ENCODE measurements at regions not wholly inside any gene's neighbourhood (a gene's known extent, or its start where the extent isn't known, plus 50 kb on each side); places are given as distances from the start of the nearest gene placed in this dataset.
"Not testable (repeated sequence)": the region's sequence is repeated elsewhere in the genome, so short reads cannot be mapped to it uniquely, and the experiment has no call there.

DNA sequence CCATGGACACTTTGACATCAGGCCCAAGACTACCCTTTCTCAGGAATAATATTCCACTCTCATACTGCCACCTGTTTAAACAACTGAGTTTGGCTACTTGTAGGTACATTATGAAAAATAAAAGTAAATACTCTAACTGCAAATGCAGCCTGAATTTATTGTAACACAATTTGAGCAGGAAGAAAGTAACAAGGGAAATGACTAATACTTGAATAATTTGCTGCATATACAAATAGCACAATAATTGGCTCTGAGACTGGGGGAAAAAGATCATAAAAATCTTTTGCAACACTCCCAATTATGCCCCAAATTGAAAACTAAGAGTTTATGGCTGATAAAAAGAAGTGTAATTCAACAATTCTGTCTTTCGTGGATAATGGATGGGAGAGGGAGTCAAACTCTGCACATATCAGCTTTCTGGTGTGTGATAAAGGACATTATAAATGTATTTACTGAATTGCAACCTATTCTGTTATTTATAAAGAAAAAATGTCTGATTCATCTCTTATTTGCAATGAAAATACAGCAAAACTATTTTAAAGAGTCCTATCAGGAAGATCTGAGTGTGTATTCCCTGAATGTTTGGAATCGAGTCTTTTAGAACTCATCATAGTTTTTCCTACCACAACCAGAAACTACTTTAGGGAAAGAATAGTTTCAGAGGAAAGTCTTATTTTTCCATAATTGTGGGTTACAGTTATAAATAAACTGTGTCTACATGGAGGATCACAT is 359.0 kb downstream of the JRKL start:
- Mint-ChIP-seq H3K36me3 (no peaks in the 10 kb centered on the region), H3K9me3 (no peaks in the 10 kb centered on the region), H3K27me3 (ENCODE audit: insufficient read depth, low read depth) (peaks cover 3% of the 10 kb centered on the region), H3K4me3 (no peak overlapping the region), H3K4me1 (no peaks in the 10 kb centered on the region), H3K27ac (no peak overlapping the region)
- Histone ChIP-seq H3K9ac (no peak overlapping the region), H3K36me3 (no peaks in the 10 kb centered on the region), H3K4me1 (no peaks in the 10 kb centered on the region), H3K27ac (no peak overlapping the region), H4K20me1 (ENCODE audit: low read depth) (no peaks in the 10 kb centered on the region), H3K9me3 (ENCODE audit: low read depth) (no peaks in the 10 kb centered on the region), H3K4me2 (no peak overlapping the region), H2AFZ (replicated peaks) (no peak overlapping the region), H3K27me3 (no peaks in the 10 kb centered on the region), H3K79me2 (ENCODE audit: low read depth) (no peaks in the 10 kb centered on the region), H3F3A (ENCODE audit: low read depth) (no peaks in the 10 kb centered on the region), H3K4me3 (no peak overlapping the region)
- no peak for DNase-seq (ENCODE audit: low spot score)
- no peak for TF ChIP-seq CTCF (IDR thresholded peaks at IDR 0.05)
- TF ChIP-seq EZH2 (IDR thresholded peaks at IDR 0.05), result no peak
- no peak for TF ChIP-seq EZH2phosphoT487 (IDR thresholded peaks at IDR 0.05)

DNA sequence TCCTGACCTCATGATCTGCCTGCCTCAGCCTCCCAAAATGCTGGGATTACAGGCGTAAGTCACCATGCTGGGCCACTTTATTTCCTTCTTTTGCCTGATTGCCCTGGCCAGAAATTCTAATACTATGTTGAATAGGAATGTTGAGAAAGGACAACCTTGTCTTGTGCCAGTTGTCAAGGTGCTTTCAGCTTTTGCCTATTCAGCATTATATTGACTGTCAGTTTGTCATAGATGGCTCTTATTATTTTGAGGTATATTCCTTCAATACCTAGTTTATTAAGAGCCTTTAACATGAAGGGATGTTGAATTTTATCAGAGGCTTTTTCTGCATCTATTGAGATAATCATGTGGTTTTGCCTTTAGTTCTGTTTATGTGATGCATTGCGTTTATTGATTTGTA is 362.0 kb downstream of the JRKL start:
- not testable (repeated sequence) for H3K4me3 Mint-ChIP-seq; H4K20me1 ChIP-seq (ENCODE audit: low read depth); H3K27ac ChIP-seq; H3K9ac ChIP-seq; H3K4me1 ChIP-seq; H3K36me3 Mint-ChIP-seq; H3K9me3 ChIP-seq (ENCODE audit: low read depth); DNase-seq (ENCODE audit: low spot score); H2AFZ ChIP-seq (replicated peaks); H3K9me3 Mint-ChIP-seq; H3K4me1 Mint-ChIP-seq; H3K27ac Mint-ChIP-seq; H3K36me3 ChIP-seq; H3K27me3 ChIP-seq; H3K27me3 Mint-ChIP-seq (ENCODE audit: insufficient read depth, low read depth); H3F3A ChIP-seq (ENCODE audit: low read depth); H3K4me2 ChIP-seq; H3K4me3 ChIP-seq; H3K79me2 ChIP-seq (ENCODE audit: low read depth)

- no peak overlapping the region for H3K27ac Mint-ChIP-seq
- H4K20me1 ChIP-seq (ENCODE audit: low read depth), result no peaks in the 10 kb centered on the region
- no peak overlapping the region for H3K27ac ChIP-seq
- H3K4me1 ChIP-seq, result no peaks in the 10 kb centered on the region
- no peaks in the 10 kb centered on the region for H3K27me3 ChIP-seq
- no peak for TF ChIP-seq CTCF (IDR thresholded peaks at IDR 0.05)
- no peaks in the 10 kb centered on the region for H3K9me3 ChIP-seq (ENCODE audit: low read depth)
- no peaks in the 10 kb centered on the region for H3F3A ChIP-seq (ENCODE audit: low read depth)
- no peak overlapping the region for H3K4me3 Mint-ChIP-seq
- no peaks in the 10 kb centered on the region for H3K4me1 Mint-ChIP-seq
- H3K9me3 Mint-ChIP-seq, result no peaks in the 10 kb centered on the region
- no peak overlapping the region for H3K9ac ChIP-seq
- no peak overlapping the region for H2AFZ ChIP-seq (replicated peaks)
- H3K4me3 ChIP-seq, result no peak overlapping the region
- H3K4me2 ChIP-seq, result no peak overlapping the region
- H3K79me2 ChIP-seq (ENCODE audit: low read depth), result no peaks in the 10 kb centered on the region
- DNase-seq (ENCODE audit: low spot score), result no peak
- H3K36me3 Mint-ChIP-seq, result no peaks in the 10 kb centered on the region
- H3K36me3 ChIP-seq, result no peaks in the 10 kb centered on the region
- peaks cover 3% of the 10 kb centered on the region for H3K27me3 Mint-ChIP-seq (ENCODE audit: insufficient read depth, low read depth)
These were observed 362.4 kb downstream of the JRKL start for GRCh38 chr11:96752221-96752620.

DNA sequence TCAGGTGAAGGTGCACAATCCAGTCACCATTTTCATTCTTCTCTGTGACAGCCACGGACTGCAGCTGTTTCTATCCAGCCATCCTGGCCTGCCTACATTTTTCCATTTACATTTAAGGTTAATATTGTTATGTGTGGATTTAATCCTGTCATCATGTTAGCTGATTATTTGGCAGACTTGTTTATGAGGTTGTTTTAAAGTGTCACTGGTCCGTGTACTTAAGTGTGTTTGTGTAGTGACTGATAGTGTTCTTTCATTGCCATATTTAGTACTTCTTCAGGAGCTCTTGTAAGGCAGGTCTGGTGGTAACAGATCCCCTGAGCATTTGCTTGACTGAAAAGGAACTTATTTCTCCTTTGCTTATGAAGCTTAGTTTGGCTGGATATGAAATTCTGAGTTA is 364.2 kb downstream of the JRKL start:
- Histone ChIP-seq H3K9ac (no peak overlapping the region), H3K36me3 (no peaks in the 10 kb centered on the region), H3K4me3 (no peak overlapping the region), H3K9me3 (ENCODE audit: low read depth) (no peaks in the 10 kb centered on the region), H3K27ac (no peak overlapping the region), H3K4me2 (no peak overlapping the region), H3K4me1 (no peaks in the 10 kb centered on the region), H3F3A (ENCODE audit: low read depth) (no peaks in the 10 kb centered on the region), H4K20me1 (ENCODE audit: low read depth) (no peaks in the 10 kb centered on the region), H3K79me2 (ENCODE audit: low read depth) (no peaks in the 10 kb centered on the region), H3K27me3 (no peaks in the 10 kb centered on the region), H2AFZ (replicated peaks) (no peak overlapping the region)
- H3K9me3 Mint-ChIP-seq, result no peaks in the 10 kb centered on the region
- TF ChIP-seq CTCF (IDR thresholded peaks at IDR 0.05), result no peak
- no peak for TF ChIP-seq EZH2 (IDR thresholded peaks at IDR 0.05)
- TF ChIP-seq EZH2phosphoT487 (IDR thresholded peaks at IDR 0.05), result no peak
- H3K4me1 Mint-ChIP-seq, result no peaks in the 10 kb centered on the region
- H3K27me3 Mint-ChIP-seq (ENCODE audit: insufficient read depth, low read depth), result peaks cover 3% of the 10 kb centered on the region
- no peak for DNase-seq (ENCODE audit: low spot score)
- no peaks in the 10 kb centered on the region for H3K36me3 Mint-ChIP-seq
- no peak overlapping the region for H3K27ac Mint-ChIP-seq
- no peak overlapping the region for H3K4me3 Mint-ChIP-seq
